ENCODE measurements at regions not wholly inside any gene's neighbourhood (a gene's known extent, or its start where the extent isn't known, plus 50 kb on each side); places are given as distances from the start of the nearest gene placed in this dataset.

GRCh38 chr1:209367061-209367772, 216.3 kb upstream of the CAMK1G start:
- H2AFZ ChIP-seq (ENCODE audit: low read length) = no peak overlapping the region
- H3K79me2 ChIP-seq (ENCODE audit: insufficient read depth, low read length) = no peaks in the 10 kb centered on the region
- H3K9me3 ChIP-seq (ENCODE audit: insufficient read depth, low read depth, low read length) = no peaks in the 10 kb centered on the region
- TF ChIP-seq CTCF (conservative IDR thresholded peaks at IDR 0.05; ENCODE audit: low read length) = no peak
- TF ChIP-seq EZH2phosphoT487 (IDR thresholded peaks at IDR 0.05; ENCODE audit: borderline replicate concordance) = no peak
- H3F3A ChIP-seq (ENCODE audit: low read depth) = no peaks in the 10 kb centered on the region
- H3K4me3 ChIP-seq (ENCODE audit: low read length, poor library complexity, severe bottlenecking) = no peak overlapping the region
- no peaks in the 10 kb centered on the region for H3K9me2 ChIP-seq (replicated peaks; ENCODE audit: low read depth, low read length)
- H3K4me2 ChIP-seq (ENCODE audit: low read depth, low read length, poor library complexity, severe bottlenecking) = no peak overlapping the region
- no peak overlapping the region for H3K9ac ChIP-seq (ENCODE audit: low read depth, low read length, poor library complexity, severe bottlenecking)
- no peaks in the 10 kb centered on the region for H3K4me1 ChIP-seq (ENCODE audit: insufficient read depth, low read length, poor library complexity, severe bottlenecking)
- H3K27me3 ChIP-seq (ENCODE audit: insufficient read depth, low read length, poor library complexity, severe bottlenecking) = no peaks in the 10 kb centered on the region
- H3K36me3 ChIP-seq (ENCODE audit: insufficient read depth, low read length) = no peaks in the 10 kb centered on the region
- H4K20me1 ChIP-seq (ENCODE audit: insufficient read depth, low read length, poor library complexity, severe bottlenecking) = no peaks in the 10 kb centered on the region

GRCh38 chr1:209368864-209369598, 214.5 kb upstream of the CAMK1G start:
- Histone ChIP-seq H3F3A (ENCODE audit: low read depth) (no peaks in the 10 kb centered on the region), H3K27me3 (ENCODE audit: insufficient read depth, low read length, poor library complexity, severe bottlenecking) (no peaks in the 10 kb centered on the region), H3K36me3 (ENCODE audit: insufficient read depth, low read length) (no peaks in the 10 kb centered on the region), H3K9me2 (replicated peaks; ENCODE audit: low read depth, low read length) (no peaks in the 10 kb centered on the region), H2AFZ (ENCODE audit: low read length) (no peak overlapping the region), H3K4me1 (ENCODE audit: insufficient read depth, low read length, poor library complexity, severe bottlenecking) (no peaks in the 10 kb centered on the region), H3K79me2 (ENCODE audit: insufficient read depth, low read length) (no peaks in the 10 kb centered on the region), H3K4me3 (ENCODE audit: low read length, poor library complexity, severe bottlenecking) (no peak overlapping the region), H3K9ac (ENCODE audit: low read depth, low read length, poor library complexity, severe bottlenecking) (no peak overlapping the region), H4K20me1 (ENCODE audit: insufficient read depth, low read length, poor library complexity, severe bottlenecking) (no peaks in the 10 kb centered on the region), H3K9me3 (ENCODE audit: insufficient read depth, low read depth, low read length) (no peaks in the 10 kb centered on the region), H3K4me2 (ENCODE audit: low read depth, low read length, poor library complexity, severe bottlenecking) (no peak overlapping the region)
- TF ChIP-seq CTCF (conservative IDR thresholded peaks at IDR 0.05; ENCODE audit: low read length) = no peak

- Histone ChIP-seq H3F3A (ENCODE audit: low read depth) (no peaks in the 10 kb centered on the region), H2AFZ (ENCODE audit: low read length) (no peak overlapping the region), H3K4me1 (ENCODE audit: insufficient read depth, low read length, poor library complexity, severe bottlenecking) (no peaks in the 10 kb centered on the region), H3K79me2 (ENCODE audit: insufficient read depth, low read length) (no peaks in the 10 kb centered on the region), H3K9me3 (ENCODE audit: insufficient read depth, low read depth, low read length) (no peaks in the 10 kb centered on the region), H3K36me3 (ENCODE audit: insufficient read depth, low read length) (no peaks in the 10 kb centered on the region), H4K20me1 (ENCODE audit: insufficient read depth, low read length, poor library complexity, severe bottlenecking) (no peaks in the 10 kb centered on the region), H3K27me3 (ENCODE audit: insufficient read depth, low read length, poor library complexity, severe bottlenecking) (no peaks in the 10 kb centered on the region), H3K9ac (ENCODE audit: low read depth, low read length, poor library complexity, severe bottlenecking) (no peak overlapping the region), H3K4me3 (ENCODE audit: low read length, poor library complexity, severe bottlenecking) (no peak overlapping the region), H3K4me2 (ENCODE audit: low read depth, low read length, poor library complexity, severe bottlenecking) (no peak overlapping the region), H3K9me2 (replicated peaks; ENCODE audit: low read depth, low read length) (no peaks in the 10 kb centered on the region)
- TF ChIP-seq CTCF (conservative IDR thresholded peaks at IDR 0.05; ENCODE audit: low read length) = no peak
- TF ChIP-seq EZH2phosphoT487 (IDR thresholded peaks at IDR 0.05; ENCODE audit: borderline replicate concordance) = no peak
These were observed 213.1 kb upstream of the CAMK1G start for GRCh38 chr1:209370241-209370995.

Data from Loucy (cell line).